ENCODE measurements at regions not wholly inside any gene's neighbourhood (a gene's known extent, or its start where the extent isn't known, plus 50 kb on each side); places are given as distances from the start of the nearest gene placed in this dataset.
"Not testable (repeated sequence)": the region's sequence is repeated elsewhere in the genome, so short reads cannot be mapped to it uniquely, and the experiment has no call there.

DNA sequence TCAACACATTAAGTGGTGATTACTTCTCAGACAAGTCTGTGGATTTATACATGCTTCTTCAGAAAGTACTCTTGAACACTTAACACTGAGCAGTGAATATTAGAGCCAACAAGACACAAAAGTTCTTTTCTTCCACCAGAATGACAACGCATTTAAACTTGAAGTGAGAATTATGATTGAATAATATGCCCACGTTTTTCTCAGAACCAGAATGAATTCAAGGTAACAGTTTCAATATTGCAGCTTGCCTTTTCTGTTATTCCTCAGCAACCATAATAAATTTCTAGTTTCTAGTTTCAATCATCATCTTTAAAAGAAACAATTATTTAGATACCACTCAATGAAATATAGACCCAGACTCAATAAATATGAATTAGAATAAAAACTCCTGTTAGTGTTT, 547.0 kb downstream of the NUP35 start:
- no peak for DNase-seq

DNA sequence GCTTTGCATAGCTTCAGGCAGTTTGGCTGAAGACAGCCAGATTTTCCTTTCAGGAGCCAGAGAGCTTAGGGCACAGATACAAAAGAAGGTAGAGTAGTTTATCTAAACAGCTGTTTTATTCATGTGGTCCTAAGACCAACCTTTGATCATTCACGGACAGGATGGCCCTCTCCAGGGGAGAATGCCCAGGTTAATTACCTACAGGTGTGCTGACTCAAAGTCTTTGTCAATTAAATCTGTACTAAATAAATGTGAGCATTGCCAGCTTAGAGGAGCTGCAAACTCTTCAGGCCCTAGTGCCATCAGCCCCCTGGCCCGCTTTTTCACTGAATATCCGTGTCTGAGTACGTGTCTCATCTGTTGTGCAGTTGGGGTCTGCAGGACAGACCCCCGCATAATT, 554.7 kb downstream of the NUP35 start:
- DNase-seq: no peak

DNA sequence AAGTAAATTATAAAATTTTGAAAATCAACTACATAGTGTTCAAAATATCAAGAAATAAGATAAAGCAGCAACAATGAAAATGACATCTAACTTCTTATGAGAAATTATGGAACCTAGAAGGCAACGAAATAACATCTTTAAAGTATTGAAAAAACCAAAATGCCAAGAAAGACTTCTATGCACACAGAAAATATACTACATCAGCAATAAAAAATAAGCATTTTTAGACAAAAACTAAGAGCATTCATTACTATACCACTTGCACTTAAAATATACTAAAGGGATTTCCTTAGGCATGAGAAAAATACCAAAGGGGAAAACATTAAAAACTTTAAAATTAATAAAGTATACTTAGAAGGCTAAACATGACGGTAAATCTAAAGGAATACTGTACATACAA, 556.3 kb downstream of the NUP35 start:
- DNase-seq: no peak

DNA sequence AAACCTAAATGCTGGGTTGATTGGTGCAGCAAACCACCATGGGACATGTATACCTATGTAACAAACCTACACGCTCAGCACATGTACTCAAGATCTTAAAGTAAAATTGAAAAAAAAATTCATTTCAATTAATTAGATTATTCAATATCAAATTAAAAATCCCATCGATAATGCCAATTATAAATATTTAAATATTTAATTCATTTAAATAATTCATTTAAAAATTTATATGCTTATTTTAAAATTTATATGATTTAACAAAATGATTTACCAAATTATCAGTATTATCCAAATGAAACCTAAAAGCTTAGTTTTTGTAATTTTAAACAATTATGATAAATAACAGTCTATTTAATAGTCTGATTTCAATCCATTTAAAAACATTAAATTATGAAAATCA, 560.4 kb downstream of the NUP35 start:
- DNase-seq: no peak

DNA sequence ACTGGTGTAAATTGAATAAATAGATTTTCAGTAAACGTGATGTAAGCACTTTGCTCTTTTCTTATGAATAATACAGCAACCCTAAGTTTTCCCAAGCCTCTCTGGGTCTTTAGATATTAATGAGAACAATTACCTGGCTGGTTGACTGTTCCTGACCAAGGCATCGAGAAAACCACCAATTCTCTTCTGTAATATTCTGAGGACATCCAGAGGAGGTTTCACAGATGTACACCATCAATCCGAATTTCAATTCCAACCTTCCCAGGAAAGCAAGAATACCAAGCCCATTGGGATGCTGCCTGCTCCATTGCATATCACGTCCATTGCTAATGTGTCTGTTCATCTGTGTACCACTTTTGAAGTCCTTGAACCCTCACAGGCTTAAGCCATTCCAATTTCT, 571.8 kb downstream of the NUP35 start:
- DNase-seq: no peak

DNA sequence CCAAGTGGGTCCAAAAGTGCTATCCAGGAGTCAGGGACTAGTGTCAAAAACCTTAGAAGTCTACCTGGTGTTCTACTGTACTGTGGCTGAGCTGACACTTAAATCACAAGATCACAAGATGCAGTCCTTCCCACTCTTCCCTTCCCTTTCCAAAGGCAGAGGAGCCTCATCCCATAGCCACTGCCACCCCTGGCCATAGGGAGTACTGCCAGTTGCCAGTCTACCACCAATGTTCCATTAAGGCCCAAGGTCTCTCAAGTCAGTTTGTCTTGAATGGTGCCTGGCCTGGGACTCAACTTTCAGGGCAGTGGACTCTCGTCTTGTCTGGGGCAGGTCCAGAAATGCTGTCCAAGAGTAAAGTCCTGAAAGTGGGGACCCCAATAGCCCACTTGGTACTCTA, 585.6 kb downstream of the NUP35 start:
- no peak for DNase-seq

DNA sequence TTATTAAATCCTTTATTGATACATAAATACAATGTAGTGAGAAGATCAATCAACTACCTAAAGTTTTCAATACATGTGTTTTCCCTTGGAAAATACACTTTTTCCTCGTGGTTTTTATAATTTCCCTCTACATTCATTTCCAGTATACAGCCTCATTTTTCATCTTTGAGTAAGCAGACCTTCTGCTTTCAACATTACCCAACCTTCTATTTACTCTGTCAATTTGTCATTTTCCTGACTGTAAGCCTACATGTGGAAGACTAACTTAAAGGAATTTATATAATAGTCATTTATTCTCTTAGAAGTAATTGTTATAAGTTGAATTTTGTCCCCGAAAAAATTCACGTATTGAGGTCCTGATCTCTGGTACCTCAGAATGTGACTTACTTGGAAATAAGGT, 594.0 kb downstream of the NUP35 start:
- DNase-seq: no peak

DNA sequence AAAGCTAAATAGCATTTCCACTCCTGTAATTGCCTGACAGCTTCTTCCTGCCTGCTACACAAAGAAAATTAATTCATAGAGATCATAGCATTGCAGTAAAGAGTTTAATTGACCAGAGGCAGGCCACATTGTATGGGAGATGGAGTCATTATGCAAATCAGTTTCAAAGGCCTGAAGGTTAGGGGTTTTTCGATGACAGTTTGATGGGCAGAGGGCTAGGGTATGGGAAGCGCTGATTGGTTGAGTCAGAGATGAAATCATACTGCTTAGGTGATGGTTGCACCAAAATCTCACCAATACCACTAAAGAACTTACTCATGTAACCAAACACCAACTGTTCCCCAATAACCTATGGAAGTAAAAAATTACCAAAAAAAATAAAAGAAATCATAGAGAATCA, 599.0 kb downstream of the NUP35 start:
- no peak for DNase-seq

DNA sequence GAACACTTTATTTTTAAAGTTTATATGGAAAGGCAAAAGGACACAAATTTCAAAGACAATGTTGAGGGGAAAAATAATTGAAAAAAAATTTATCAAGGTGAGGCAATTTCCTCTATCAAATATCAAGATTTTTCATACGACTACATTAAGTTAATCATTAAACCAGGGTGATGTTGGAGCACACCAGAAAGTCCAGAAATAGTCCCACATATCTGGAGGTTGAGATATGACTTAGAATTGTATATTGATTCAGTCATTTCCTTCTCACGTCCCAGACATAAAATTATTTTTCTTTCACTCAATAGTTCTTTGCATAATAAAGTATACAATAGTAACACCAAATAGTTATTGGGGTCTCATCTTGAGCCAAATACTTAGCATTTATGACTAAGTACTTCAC, 605.1 kb downstream of the NUP35 start:
- no peak for DNase-seq

DNA sequence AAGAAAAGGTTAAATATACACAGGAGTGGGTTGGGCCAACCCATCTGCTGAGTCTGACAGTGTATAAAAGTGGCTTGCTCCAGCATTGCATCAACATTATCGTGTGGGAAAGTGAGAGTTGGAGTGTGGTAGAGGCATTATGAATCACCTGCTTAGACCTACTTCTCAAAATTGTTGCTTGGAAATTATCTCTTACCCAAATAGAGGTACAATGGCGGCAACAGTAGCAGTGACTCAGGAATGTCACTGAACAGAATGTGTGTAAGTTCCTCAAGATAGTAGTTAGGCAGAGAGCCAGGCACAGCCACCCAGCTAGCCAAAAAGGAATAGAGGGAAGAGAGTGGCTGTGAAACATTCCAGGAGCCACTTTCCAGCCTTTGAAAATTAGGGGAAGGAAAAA, 616.0 kb downstream of the NUP35 start:
- DNase-seq: no peak

DNA sequence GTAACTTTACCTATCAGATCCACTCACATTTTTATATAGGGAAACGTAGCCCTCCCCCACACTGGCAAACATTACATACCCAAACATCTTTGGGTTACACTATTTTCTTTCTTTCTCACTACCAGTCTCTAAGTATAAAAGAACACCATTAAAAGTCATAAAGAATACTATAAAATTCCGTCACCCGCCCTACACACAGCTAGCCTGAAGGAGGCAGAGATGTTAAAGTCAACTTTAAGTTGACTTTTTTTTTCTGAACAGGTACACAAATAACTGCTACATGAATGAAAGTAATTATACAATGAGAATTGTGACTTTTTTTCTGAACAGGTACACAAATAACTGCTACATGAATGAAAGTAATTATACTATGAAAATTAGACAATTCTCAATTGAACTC, 628.3 kb downstream of the NUP35 start:
- no peak for DNase-seq

DNA sequence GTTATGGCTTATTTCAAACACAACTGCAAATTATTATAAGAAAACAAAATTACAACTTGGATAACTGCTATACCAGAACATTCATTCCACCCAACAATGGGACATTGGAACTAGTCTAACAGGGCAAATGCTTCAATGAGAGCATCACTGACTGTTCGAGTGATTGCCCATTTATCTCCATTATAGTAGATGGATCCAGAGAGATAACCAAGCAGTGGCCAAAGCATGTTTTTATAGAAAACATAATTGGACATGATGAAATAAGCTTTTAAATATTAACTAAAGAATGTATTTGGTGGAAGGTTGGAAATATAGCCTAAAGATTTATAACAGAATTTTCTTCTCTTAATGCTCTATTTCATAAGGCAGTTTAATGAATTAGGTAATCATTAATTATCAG, 634.8 kb downstream of the NUP35 start:
- DNase-seq: no peak

DNA sequence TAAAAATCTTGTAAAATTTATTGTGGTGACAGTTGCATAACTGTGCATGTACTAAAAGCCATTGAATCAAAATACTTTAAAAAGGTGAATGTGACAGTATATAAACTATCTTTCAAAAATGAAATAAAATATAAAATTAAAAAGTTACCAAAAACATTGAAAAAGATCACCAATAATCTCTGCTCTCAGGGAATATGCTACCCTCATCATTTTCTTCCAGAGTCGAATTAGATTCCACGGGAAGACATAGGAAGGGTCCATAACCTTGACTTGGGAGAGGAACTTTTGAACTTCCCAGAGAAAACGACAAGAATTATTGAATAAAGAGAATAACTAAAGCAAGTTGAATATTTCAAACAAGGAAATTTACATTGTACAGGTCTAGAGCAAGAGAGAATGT, 649.5 kb downstream of the NUP35 start:
- DNase-seq: no peak

DNA sequence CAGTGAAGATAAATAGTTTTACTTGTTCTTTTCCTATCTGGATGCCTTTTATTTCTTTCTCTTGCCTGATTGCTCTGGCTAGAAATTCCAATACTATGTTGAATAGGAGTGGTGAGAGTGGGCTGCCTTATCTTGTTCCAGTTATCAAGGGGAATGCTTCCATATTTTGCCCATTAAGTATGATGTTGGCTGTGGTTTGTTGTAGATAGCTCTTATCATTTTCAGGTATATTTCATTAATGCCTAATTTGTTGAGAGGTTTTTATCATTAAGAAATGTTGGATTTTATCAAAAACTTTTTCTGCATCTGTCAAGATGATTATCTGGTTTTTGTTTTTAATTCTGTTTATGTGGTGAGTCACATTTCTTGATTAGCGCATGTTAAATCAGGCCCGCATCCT, 655.8 kb downstream of the NUP35 start:
- DNase-seq: no peak

DNA sequence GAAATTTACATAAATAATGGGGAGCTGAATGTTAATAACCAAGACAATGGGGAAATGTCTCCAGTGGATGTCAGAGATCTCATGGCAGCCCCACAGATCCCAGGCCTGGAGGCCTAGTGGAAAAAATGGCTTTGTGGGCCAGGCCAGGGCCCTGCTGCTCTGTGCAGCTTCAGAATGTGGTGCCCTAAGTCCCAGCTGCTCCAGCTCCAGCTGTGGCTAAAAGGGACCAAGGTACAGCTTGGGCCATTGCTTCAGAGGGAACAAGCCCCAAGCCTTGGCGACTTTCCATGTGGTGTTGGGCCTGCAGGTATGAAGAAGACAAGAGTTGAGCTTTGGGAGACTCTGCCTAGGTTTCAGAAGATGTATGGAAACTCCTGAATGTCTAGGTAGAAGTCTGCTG, 658.2 kb downstream of the NUP35 start:
- DNase-seq: no peak

DNA sequence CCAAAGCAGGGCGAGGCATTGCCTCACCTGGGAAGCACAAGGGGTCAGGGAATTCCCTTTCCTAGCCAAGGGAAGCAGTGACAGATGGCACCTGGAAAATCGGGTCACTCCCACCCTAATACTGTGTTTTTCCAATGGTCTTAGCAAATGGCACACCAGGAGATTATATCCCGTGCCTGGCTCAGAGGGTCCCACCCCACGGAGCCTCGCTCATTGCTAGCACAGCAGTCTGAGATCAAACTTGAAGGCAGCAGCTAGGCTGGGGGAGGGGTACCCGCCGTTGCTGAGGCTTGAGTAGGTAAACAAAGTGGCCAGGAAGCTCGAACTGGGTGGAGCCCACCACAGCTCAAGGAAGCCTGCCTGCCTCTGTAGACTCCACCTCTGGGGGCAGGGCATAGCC, 664.6 kb downstream of the NUP35 start:
- DNase-seq: not testable (repeated sequence)

DNA sequence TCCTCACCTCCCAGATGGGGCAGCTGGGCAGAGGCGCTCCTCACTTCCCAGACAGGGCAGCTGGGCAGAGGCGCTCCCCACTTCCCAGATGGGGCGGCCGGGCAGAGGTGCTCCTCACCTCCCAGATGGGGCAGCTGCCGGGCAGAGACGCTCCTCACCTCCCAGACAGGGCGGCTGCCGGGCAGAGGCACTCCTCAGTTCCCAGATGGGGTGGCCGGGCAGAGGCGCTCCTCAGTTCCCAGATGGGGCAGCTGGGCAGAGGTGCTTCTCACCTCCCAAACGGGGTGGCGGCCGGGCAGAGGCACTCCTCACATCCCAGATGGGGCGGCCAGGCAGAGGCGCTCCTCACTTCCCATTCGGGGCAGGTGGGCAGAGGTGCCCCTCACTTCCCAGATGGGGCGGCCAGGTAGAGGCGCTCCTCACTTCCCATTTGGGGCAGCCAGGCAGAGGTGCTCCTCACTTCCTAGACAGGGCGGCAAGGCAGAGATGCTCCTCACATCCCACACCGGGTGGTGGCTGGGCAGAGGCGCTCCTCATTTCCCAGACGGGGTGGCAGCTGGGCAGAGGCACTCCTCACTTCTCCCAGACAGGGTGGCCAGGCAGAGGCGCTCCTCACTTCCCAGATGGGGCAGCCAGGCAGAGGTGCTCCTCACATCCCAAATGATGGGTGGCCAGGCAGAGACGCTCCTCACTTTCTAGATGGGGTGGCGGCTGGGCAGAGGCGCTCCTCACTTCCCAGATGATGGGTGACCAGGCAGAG, 668.1 kb downstream of the NUP35 start:
- not testable (repeated sequence) for DNase-seq

DNA sequence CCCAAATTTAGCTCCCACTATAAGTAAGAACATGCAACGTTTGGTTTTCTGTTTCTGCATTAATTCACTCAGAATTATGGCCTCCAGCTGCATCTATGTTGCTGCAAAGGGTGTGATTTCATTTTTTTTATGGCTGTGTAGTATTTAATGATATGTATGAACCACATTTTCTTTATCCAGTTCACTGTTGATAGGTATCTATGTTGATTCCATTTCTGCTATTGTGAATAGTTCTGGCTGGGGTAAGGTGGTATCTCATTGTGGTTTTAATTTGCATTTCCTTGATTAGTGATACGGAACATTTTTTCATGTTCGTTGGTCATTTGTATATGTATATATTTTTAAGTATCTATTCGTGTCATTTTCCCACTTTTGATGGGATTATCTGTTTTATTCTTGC, 674.3 kb downstream of the NUP35 start:
- no peak for DNase-seq

DNA sequence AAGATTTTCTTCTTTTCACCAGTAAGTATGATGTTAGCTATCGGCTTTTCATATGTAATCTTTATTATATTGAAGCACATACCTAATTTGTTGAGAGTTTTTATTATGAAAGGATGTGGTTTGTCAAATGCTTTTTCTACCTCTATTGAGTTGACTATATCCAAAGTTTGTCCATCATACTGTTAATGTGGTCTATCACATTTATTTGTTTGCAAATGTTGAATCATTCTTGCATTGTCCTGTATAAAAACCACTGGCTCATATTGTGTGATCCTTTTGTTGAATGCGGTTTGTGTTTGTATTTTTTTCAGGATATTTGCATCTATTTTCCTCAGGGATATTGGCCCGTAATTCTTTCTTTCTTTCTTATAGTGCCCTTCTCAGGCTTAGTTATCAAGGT, 675.5 kb downstream of the NUP35 start:
- no peak for DNase-seq

DNA sequence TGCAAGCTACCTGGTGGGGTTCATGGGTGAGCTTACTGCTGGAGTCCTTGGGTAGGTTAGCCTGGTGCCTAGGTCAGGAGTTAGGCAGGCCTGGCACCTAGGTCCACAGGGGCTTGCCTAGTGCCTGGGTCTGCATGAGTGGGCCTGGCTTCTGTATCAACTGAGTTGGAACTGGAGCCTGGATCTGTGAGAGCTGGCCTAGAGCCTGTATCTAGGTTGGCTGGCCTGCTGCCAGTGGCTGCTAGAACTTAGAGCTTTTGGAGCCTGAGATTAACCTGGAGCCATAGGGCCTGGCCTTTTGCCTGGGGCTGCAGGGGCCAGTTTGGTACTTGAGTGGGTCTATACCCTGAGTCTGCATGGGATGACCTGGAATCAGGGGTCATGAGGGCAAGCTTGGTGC, 679.4 kb downstream of the NUP35 start:
- no peak for DNase-seq

DNA sequence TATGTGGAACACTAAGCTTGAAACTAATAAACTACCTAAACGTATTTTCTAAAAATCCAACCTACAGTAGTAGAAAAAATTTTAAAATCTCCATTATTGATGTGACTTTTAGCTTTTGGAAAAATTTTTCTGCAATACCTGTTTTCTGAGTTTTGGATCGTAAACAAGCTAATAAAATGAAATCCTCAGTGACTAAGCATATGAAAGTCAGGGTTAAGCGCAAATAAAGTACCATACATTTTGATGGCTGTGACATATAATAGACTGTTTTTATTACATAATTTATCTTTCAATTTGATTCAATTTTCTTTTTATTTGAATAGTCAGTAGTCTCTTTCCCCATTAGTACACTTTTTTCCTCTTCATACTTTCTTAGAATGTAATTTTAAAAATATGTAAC, 683.6 kb downstream of the NUP35 start:
- DNase-seq: no peak

DNA sequence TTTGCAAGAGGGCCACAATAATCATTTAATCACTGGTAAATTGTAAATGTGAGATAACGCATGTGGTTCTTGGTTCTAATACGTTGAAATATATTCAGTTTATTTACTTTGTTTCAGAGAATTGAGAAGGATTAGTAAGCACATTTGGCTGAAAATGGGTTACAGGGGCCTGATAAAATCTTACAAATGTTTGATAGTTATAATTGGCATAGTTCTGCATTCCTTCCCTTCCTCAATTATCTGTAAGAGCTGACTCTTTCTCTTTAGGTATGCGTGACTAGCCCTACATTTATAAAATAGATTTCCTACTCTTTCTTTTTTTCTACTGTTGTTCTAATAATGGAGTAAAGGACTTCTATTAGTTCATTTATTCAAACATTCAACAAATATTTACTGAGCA, 685.2 kb downstream of the NUP35 start:
- DNase-seq: no peak

DNA sequence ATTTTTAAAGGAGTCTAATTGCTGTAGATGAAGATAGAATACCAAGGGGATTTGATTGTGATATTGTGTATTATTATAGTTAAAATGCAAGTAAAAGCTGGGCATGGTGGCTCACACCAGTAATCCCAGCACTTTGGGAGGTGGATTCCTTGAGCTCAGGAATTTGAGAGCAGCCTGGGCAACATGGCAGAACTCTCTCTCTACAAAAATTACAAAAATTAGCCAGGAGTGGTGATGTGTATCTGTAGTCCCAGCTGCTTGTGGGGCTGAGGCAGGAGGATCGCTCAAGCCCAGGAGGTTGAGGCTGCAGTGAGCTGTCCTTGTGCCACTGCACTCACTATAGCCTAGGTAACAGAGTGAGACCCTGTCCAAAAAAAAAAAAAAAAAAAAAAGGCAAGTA, 687.0 kb downstream of the NUP35 start:
- DNase-seq: no peak

DNA sequence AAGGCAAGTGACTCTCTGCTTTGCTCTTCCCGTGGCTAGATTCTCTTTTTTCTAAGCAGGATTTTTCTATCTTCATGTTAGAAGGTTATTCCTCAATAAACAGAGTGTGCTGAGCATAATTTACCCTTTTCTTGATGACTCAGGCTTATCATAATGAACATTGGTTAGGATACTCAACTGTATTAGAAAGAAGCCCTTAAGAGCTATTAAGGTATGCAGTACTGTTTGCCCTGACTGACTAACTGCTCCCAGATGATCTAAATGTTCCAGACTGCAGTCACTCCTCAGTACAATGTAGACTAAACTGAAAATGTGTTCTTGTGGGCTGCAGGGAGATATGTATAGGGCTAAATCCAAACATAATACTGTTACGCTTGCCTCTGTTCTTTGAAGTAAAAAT, 687.8 kb downstream of the NUP35 start:
- no peak for DNase-seq

DNA sequence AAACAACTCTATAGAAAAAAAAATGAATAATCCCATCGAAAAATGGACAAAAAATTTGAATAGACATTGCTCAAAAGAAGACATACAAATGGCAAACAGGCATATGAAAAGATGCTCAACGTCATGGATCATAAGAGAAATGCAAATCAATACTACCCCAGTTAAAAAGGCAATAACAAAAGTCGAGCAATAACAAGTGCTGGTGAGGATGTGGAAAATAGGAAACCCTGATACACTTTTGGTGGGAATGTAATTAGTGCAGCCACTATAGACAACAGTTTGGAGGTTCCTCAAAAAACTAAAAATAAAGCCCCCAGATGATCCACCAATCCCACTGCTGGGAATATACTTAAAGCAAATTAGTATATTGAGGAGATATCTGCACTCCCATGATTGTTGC, 701.5 kb downstream of the NUP35 start:
- DNase-seq: no peak

DNA sequence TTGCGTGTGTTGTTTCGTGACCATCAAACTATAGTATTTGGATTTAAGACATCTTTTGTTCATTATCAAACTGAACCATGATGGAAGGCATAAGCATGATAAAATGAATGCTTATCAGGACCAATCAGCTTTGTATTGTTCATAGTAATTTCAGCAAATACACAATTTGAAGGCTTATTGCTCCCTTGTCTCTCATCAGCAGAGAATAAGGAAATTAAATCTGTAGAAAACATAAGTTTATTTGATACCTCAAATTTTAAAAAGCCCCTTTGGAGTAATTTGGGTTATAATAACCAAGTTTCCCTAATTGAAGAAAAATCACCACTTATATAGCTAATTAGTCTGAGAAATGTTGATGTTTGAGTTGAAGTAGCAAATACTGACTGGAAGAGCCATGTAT, 705.7 kb downstream of the NUP35 start:
- DNase-seq: no peak
